Hepatocyte (in vitro differentiated cells): ENCODE measurements at regions not wholly inside any gene's neighbourhood (a gene's known extent, or its start where the extent isn't known, plus 50 kb on each side); places are given as distances from the start of the nearest gene placed in this dataset.
A peak's percentile ranks its signal among the peaks of the same experiment; 100 is the strongest.

Experiments
- DNase-seq: peaks from one replicate; pipeline ENCODE4 v3.0.0-alpha.2; 2016; ENCODE audit warnings: low spot score
- H2AFZ ChIP-seq: fragments of 200-600 bp; sonication (generic); 2 replicates; pipeline ENCODE4 v1.6.0; 2016; ENCODE audit warnings: antibody characterized with exemption, mild to moderate bottlenecking
- H3K27ac ChIP-seq: fragments of 200-600 bp; sonication (generic); 2 replicates; pipeline ENCODE4 v1.5.1; 2016; ENCODE audit warnings: mild to moderate bottlenecking
- H3K27me3 ChIP-seq: fragments of 200-600 bp; sonication (generic); 2 replicates; pipeline ENCODE4 v1.6.1; 2016
- H3K36me3 ChIP-seq: fragments of 200-600 bp; sonication (generic); replicated peaks from 2 replicates; pipeline ENCODE4 v1.5.1; 2016; ENCODE audit warnings: low read depth; ENCODE audit not compliant: insufficient read depth
- H3K4me1 ChIP-seq: fragments of 200-600 bp; sonication (generic); 2 replicates; pipeline ENCODE4 v1.5.1; 2016; ENCODE audit warnings: mild to moderate bottlenecking, moderate library complexity; ENCODE audit not compliant: insufficient read depth
- H3K4me2 ChIP-seq: fragments of 200-600 bp; sonication (generic); 2 replicates; pipeline ENCODE4 v1.6.0; 2016
- H3K4me3 ChIP-seq: fragments of 200-600 bp; sonication (generic); 2 replicates; pipeline ENCODE4 v1.5.1; 2016; ENCODE audit warnings: mild to moderate bottlenecking
- H3K79me2 ChIP-seq: fragments of 200-600 bp; sonication (generic); 2 replicates; pipeline ENCODE4 v1.6.0; 2017; ENCODE audit warnings: mild to moderate bottlenecking
- H3K9me2 ChIP-seq: fragments of 200-600 bp; sonication (generic); replicated peaks from 2 replicates; pipeline ENCODE4 v1.6.0; 2017; ENCODE audit warnings: mild to moderate bottlenecking; ENCODE audit not compliant: insufficient read depth
- H3K9me3 ChIP-seq: fragments of 200-600 bp; sonication (generic); 2 replicates; pipeline ENCODE4 v1.5.1; 2016; ENCODE audit warnings: low read depth, mild to moderate bottlenecking
- H4K20me1 ChIP-seq: fragments of 200-600 bp; sonication (generic); 2 replicates; pipeline ENCODE4 v1.6.0; 2016; ENCODE audit warnings: mild to moderate bottlenecking; ENCODE audit not compliant: insufficient read depth, poor library complexity, severe bottlenecking
- EZH2 ChIP-seq: fragments of 200-600 bp; sonication (generic); IDR thresholded peaks from 2 replicates; pipeline ENCODE4 v1.6.1; 2016; ENCODE audit warnings: antibody characterized with exemption, mild to moderate bottlenecking, borderline replicate concordance
- EZH2phosphoT487 ChIP-seq: fragments of 200-600 bp; sonication (generic); IDR thresholded peaks from one replicate; pipeline ENCODE4 v1.6.1; 2018; ENCODE audit warnings: antibody characterized with exemption, mild to moderate bottlenecking, low read depth, moderate library complexity; ENCODE audit not compliant: unreplicated experiment, severe bottlenecking
- WGBS: methylation state at CpG from one replicate; pipeline ENCODE4 v1.1.6; 2016; ENCODE audit warnings: low lambda C conversion rate; ENCODE audit errors: missing lambda C conversion rate; 5-methylcytosine and 5-hydroxymethylcytosine counted together
- TF ChIP-seq, protein P1 (sequence below): fragments of 200-600 bp; sonication (generic); IDR thresholded peaks from 2 replicates; pipeline ENCODE4 v1.5.1; 2016; ENCODE audit warnings: antibody characterized with exemption, mild to moderate bottlenecking; ENCODE audit not compliant: poor library complexity

DNA sequence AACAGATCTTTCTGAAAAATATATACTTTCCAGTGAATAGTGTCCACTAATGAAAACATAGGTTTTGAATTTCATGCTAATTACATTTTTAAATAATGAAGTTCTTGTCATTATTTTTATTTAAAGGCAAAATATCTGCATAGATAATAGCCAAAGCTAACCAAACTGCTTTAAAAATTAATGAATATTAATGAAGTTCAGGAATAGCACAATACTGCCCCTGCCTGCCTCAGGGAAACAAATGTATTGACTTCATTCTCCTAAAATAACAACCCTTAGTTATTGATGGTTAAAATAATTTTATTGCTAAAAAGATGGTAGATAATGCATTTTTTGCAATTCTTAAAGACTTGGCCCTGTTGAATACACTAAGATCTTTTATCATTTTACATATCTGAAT is 103.6 kb upstream of the SSBP2 start:
- Histone ChIP-seq H3K27ac (no peak overlapping the region), H3K27me3 (no peaks in the 10 kb centered on the region), H3K9me2 (no peaks in the 10 kb centered on the region), H3K9me3 (no peaks in the 10 kb centered on the region), H3K36me3 (no peaks in the 10 kb centered on the region), H2AFZ (no peak overlapping the region), H4K20me1 (no peaks in the 10 kb centered on the region), H3K4me3 (no peak overlapping the region), H3K4me1 (peaks cover 34% of the 10 kb centered on the region), H3K4me2 (no peak overlapping the region), H3K79me2 (no peaks in the 10 kb centered on the region)
- TF ChIP-seq, protein P1, sequence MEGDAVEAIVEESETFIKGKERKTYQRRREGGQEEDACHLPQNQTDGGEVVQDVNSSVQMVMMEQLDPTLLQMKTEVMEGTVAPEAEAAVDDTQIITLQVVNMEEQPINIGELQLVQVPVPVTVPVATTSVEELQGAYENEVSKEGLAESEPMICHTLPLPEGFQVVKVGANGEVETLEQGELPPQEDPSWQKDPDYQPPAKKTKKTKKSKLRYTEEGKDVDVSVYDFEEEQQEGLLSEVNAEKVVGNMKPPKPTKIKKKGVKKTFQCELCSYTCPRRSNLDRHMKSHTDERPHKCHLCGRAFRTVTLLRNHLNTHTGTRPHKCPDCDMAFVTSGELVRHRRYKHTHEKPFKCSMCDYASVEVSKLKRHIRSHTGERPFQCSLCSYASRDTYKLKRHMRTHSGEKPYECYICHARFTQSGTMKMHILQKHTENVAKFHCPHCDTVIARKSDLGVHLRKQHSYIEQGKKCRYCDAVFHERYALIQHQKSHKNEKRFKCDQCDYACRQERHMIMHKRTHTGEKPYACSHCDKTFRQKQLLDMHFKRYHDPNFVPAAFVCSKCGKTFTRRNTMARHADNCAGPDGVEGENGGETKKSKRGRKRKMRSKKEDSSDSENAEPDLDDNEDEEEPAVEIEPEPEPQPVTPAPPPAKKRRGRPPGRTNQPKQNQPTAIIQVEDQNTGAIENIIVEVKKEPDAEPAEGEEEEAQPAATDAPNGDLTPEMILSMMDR = peak; percentile 21
- TF ChIP-seq EZH2 = no peak
- no peak for DNase-seq

DNA sequence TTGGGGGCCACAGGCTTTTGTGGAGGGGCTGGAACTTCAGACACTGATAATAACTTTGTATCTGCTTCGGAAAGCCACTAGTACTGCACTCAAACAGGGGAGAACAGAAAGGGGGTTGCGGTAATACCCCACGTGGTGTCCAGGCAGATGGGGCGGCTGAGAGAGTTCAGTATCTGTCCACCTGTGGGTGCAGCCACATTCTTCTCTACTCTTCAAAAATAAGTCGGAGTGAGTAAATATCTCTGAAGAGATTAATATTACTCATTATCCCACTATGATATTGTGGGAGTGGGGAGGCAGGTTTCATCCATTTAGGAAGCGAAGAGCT is 102.1 kb upstream of the SSBP2 start:
- peak overlapping the region; percentile 73 for H3K4me2 ChIP-seq
- WGBS = 61% methylated on average over 6 of the region's 6 CpGs

DNA sequence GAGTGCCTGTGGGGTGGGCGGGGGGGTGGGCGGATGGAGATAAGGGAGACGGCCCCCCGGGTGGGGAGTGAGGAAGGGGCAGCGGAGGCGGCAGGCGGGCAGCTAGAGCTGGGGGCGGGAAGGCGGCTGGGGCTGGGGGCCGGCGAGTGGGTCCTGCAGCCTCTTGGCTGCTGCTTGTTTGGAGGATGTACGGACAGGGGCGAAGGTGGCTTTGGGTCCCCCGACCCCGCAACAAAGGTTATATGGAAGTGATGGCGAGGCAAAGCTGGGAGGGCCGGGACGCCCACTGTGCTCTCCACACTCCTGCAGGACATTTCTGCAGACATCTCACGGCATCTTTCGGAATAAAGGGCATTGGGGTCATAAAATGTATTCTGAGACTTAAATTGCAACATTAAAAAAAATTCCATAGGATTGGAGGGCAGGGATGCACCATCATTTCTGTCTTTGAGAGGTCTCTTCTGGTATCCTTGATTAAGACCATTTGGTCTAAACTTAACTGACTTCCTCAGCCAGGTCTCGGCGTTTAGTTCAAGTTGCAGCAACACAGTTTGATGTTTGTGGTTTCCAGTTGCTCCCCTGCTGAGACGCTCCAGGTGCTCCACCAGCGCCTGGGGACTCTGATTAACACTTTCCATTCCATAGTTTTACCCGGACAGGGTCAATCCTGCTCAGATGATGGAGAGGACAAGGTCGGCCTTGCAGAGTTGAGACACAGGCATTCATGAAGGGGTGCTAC is 101.6 kb upstream of the SSBP2 start:
- H3K9me3 ChIP-seq = no peaks in the 10 kb centered on the region
- H3K4me3 ChIP-seq = peak overlapping the region; percentile 7
- TF ChIP-seq, protein P1 = no peak
- TF ChIP-seq EZH2 = no peak
- no peak for TF ChIP-seq EZH2phosphoT487
- H3K36me3 ChIP-seq = no peaks in the 10 kb centered on the region
- peak; percentile 22 for DNase-seq
- peak overlapping the region; percentile 73 for H3K4me2 ChIP-seq
- H3K27me3 ChIP-seq = no peaks in the 10 kb centered on the region
- H2AFZ ChIP-seq = peak overlapping the region; percentile 50
- no peaks in the 10 kb centered on the region for H3K79me2 ChIP-seq
- no peaks in the 10 kb centered on the region for H3K9me2 ChIP-seq
- WGBS = 14% methylated on average over 12 of the region's 26 CpGs
- H3K27ac ChIP-seq = peak overlapping the region; percentile 96
- H3K4me1 ChIP-seq = peaks cover 30% of the 10 kb centered on the region
- H4K20me1 ChIP-seq = no peaks in the 10 kb centered on the region

More for the DNA sequence above, 102.1 kb upstream of the SSBP2 start:
- no peak overlapping the region for H3K4me3 ChIP-seq
- peaks cover 34% of the 10 kb centered on the region for H3K4me1 ChIP-seq
- peak overlapping the region; percentile 50 for H2AFZ ChIP-seq
- no peaks in the 10 kb centered on the region for H3K9me3 ChIP-seq
- H4K20me1 ChIP-seq = no peaks in the 10 kb centered on the region
- H3K9me2 ChIP-seq = no peaks in the 10 kb centered on the region
- peak overlapping the region; percentile 96 for H3K27ac ChIP-seq
- no peaks in the 10 kb centered on the region for H3K27me3 ChIP-seq
- no peaks in the 10 kb centered on the region for H3K79me2 ChIP-seq
- no peak for DNase-seq
- H3K36me3 ChIP-seq = no peaks in the 10 kb centered on the region
- no peak for TF ChIP-seq EZH2
- TF ChIP-seq EZH2phosphoT487 = no peak
- TF ChIP-seq, protein P1 = no peak
